CD4-positive, alpha-beta T cell treated with Interleukin-17A for 1 hour (primary cell): ENCODE measurements at regions not wholly inside any gene's neighbourhood (a gene's known extent, or its start where the extent isn't known, plus 50 kb on each side); places are given as distances from the start of the nearest gene placed in this dataset.
A peak's percentile ranks its signal among the peaks of the same experiment; 100 is the strongest.
"Not testable (repeated sequence)": the region's sequence is repeated elsewhere in the genome, so short reads cannot be mapped to it uniquely, and the experiment has no call there.

Source experiments
- DNase-seq: peaks from one replicate; pipeline ENCODE4 v3.0.0-alpha.2; 2020

DNA sequence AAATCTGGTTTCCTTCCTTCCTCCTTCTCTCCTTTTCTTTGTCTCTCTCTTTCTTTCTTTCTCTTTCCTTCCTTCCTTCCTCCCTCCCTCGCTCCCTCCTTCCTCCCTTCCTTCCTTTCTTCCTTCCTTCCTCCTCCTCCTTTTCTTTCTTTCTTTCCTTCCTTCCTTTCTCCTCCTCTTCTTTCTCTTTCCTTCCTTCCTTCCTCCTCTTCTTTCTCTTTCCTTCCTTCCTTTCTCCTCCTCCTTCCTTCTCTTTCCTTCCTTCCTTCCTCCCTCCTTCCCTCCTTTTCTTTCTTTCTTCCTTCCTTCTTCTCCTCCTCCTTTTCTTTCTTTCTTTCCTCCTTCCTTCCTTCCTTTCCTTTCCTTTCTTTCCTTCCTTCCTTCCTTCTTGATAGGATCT is 61.2 kb downstream of the VIP start:
- DNase-seq: no peak

DNA sequence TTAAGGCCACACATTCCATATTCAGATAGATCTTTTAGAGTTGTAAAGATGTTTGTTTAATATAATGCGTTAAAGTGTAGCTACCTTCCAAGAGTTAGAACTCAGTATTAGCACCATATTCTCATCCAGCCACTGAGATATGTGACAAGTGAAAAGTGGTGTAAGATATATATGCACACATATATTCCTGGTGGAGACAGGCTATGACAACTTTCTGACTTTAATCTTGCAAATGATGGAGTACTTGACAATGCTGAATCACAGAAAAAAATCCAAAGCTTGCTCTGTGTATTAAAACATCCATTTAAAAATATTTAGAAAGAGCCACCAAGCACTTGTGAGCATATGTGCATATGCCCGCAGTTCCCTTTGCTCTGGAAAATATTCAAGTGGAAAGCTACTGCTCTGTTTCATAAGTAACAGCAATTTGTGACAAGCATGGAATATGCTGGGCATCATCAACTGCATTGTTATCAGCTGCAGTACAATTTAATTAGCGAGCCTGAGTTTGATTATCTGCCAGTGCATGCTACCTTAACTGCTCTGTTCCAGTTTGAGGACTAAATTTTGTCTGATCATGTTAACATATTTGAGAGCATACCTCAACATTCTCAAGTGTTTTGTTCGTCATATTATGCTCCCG is 64.8 kb downstream of the VIP start:
- DNase-seq: no peak

DNA sequence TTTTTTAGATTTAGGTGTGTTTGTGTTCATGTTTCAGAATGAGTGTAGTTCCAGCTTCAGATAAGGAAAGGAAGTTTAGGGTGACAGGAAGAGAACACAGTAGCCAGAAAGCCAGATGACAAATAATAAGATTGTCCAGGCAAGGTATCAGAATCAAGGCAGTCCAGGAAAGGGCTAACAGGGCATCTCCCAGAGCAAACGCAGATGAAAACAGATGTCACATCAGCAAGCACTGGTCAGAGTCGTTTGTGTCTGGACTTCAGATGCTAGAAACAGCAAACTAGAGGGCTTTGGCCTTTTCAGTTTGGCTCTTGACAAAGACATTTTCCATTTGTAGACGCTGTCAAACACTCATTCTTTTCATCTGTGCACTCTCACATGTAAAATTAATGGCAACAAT is 65.5 kb downstream of the VIP start:
- DNase-seq: no peak

DNA sequence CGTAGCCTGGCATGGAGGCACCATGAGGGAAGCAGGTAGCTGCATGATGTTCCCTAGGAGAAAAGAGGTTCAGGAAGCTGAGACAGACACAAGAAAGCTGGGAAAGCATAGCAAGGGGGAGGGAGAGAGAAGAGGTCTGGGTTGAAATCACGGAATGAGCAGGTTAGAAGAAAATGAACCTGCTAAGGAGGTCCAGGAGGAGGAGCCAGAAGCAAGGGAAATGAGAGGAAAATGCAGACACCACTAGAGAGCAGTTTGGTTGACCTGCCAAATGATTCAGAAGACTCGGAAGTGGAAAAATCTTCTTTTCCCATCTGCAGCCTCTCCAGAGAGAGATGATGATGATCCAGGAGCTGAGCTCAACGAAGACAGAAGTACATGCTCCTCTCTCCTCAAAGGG is 70.9 kb downstream of the VIP start:
- no peak for DNase-seq

DNA sequence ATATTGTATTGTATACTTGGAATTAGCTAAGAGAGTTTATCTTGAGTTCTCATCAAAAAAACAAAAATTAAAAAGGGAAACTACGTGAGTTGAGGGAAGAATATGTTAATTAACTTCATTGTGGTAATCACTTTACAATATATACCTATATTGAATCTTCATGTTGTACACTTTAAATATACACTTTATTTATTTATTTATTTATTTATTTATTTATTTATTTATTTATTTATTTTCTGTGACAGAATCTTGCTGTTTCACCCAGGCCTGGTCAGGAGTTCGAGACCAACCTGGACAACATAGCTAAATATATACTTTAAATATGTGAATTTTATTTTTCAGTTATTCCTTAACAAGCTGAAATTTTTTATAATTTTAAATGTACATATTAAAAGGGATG is 74.1 kb downstream of the VIP start:
- no peak for DNase-seq

DNA sequence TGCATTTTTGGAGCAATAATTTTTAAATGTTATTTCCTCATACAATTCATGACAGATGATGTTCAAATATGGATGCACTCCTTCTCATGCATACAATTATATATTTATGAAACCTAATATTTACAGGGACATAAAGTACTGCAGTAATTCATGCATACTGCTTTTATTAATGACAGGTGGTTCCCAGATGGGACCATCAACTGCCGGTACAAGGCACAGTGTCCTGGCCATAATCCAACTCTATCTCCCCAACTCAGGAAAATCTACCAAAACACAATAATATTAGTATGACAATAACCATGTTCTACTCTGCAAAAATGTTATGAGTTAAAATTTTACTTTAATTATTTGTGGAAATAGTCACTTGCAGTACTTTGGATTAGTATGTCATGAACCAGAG is 77.8 kb downstream of the VIP start:
- DNase-seq: no peak

DNA sequence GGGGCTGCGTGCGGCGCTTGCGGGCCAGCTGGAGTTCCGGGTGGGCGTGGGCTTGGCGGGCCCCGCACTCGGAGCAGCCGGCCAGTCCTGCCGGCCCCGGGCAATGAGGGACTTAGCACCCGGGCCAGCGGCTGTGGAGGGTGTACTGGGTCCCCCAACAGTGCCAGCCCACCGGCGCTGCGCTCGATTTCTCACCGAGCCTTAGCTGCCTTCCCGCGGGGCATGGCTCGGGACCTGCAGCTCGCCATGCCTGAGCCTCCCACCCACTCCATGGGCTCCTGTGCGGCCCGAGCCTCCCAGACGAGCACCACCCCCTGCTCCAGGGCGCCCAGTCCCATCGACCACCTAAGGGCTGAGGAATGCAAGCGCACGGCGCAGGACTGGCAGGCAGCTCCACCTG is 83.8 kb downstream of the VIP start:
- DNase-seq: not testable (repeated sequence)

DNA sequence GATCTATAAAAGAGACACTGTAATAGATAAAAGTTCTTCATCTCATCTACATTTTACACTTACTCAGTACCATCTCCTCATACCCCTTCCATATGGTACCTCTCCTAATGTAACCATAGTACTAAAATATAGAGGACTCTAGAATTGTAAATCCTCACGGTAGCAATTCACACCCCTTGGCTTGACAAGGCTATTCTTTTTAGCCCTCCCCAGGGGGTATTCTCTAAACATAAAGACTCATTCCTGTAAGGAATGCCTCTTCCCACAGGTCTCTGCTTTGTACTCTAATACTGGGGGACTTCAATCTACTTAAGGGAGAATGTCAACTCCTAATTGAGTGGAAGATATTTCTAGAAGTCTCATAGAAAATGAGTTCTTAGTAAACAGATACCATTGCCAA is 85.9 kb downstream of the VIP start:
- no peak for DNase-seq

DNA sequence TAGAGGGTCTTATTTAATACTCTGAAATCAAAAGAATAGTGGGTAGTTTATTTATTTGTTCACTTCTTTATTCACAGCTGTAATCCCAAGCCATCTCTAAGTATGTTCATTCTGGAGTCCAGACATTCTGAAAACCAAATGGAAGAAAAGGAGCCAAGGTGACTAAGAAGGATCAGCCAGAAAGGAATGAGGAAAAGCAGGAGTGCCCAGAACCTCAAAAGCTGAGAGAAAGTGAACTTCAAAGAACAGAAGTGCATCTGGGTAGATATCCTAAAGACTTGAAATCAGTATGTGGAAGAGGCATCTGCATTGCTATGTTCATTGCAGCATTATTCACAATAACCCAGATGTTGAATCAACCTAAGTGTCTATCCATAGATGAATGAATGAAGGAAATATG is 94.8 kb downstream of the VIP start:
- DNase-seq: no peak

DNA sequence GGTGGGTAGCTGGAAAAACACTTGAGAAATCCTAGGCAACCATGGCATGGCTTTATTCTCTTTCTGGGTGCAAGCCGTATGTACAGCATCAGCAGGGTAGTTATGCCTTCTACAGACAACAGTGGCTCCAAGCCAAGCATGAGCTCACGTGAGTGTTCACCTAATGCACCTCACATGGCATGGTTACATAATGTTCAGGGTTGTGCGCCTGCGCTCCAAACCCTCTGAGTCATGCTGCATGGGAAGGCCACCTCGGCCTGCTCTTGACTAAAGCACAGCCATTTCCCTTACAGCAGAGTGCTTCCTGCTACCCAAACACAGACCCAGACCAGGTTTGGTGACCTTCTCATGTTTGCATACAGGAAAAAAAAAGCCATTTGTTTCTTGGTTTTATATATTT is 96.2 kb downstream of the VIP start:
- no peak for DNase-seq

DNA sequence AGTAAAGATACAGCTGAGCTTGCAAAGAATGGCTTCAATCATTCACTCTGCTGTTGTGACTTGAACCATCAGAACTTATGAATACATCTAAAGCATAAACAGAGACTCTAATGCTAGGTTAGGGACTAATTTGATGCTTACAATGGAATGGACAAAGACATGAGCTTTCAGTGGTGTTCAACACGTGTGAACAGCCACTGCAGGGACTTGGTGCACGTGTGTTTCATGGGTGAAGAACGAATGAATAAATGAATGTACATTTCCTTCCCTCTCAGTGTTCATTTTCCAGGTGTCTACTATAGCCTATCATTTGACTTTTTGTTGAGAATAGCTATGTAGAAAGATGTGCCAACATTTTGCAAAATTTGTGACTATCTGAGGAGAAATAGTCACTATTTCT is 98.3 kb downstream of the VIP start:
- DNase-seq: no peak

DNA sequence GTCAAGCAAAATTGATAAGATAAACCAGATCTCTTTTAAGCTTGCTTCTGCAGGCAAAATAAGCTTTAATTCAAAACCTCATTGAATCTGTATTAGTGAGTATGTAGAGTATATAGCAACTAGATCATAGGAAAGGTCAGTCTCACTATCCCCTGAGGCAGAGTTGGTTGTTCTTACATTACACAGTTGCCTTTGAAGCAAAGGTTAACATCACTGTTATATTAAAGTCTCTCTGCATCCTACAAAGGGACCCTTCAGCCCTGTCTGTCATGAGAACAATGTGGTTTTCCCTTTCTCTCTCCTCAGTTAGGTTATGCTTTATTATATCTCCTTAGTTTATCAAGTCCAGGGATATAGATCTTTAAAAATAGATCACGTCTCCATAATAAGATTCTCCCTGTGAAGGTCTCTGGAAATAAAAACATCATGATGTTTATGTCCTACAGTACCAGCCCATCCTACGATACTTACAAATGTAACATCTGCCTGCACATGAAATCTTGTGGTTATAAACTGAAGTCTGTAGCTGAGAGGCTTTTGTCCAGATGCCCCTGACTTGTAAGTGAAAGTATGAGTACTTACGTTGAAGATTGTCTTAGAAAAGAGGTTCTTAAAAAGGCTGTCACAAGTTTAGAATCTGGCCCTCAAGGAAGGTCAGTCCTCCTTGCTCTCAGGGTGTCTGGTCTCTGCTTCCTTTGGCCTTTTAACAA is 103.6 kb downstream of the VIP start:
- no peak for DNase-seq

DNA sequence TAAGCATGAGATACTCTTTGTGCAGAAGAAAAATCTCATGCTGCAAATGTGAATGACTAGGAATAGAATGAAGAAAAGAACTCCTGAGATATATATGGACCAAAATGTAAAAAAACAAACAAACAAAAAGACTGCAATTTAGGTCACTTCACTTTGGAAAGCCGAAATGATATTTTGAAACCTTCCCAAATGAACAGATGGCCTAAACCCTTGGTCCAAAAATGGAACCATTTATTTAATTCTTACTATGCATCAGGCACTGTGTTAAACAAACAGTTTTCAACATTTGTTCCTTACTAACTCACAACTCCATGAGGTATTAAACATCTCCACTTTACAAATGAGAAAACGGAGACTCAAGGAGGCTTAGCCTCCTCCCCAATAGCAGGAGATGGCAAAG is 107.5 kb downstream of the VIP start:
- DNase-seq: no peak

DNA sequence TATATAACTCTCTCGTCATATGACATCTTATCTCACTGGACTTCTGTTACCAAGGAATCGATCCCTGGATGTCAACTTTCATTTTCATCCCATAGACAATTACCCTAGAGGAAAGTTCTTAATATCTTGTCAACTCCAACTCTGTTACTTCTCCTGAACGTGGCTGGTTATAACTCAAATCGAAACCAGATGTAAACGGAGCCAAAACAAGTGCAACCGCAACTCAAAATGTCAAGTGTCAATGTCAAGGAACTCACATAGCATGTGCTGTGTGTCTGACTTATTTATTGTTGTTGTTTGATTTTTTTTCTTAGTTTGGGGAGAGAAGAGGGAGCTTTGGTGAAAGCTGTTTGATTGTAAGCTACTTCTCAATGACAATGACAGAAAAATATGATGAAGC is 108.6 kb downstream of the VIP start:
- no peak for DNase-seq

DNA sequence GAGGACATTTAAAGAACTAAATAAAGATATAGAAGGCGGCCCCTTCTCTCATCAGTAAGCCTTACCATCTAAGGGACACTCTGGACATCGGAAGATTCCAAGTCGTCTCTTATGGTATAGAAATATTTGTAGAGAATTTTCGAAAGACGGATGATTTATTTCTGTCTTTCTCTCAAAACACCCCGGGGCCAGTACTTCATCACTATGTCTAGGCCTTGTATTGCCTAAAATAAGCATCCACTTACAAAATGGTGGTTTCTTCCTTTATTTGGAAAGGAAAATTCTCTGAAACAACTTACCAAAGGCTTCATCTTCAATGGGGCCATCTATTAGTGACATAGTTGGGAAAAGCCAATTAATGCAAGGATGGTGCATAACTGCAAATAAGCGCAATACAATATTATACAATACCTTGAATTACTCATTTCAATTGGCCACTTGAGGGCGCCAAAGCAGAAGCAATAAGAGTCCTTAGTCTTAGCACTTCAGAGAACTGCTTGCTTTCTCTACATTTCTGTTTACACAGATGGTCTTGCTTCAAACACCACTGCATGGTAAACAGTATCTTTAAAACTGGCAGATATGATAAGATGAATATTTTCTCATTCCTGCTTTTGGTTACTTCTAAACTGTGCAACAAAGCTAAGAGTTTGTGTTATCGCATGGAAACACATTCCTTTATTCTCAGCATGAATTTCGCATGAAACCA is 113.2 kb downstream of the VIP start:
- DNase-seq: peak; percentile 68

DNA sequence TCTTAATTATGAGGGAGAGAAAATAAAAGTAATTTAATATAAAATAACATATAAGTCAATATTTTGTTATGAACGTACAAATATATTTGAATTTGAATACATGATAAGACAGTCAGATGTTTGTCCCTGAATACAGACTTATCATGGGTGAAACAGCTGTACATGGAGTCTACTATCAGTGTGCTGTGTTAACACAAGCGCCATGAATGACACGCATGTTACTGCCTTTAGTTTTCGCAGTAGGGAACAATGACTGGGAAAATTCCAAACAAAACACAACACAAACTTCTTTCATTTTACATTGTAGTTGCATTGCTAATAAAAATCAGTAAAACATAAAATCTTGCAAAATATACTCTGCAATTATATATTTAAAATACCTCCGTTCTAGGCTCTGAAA is 108.6 kb downstream of the FBXO5 start:
- no peak for DNase-seq

DNA sequence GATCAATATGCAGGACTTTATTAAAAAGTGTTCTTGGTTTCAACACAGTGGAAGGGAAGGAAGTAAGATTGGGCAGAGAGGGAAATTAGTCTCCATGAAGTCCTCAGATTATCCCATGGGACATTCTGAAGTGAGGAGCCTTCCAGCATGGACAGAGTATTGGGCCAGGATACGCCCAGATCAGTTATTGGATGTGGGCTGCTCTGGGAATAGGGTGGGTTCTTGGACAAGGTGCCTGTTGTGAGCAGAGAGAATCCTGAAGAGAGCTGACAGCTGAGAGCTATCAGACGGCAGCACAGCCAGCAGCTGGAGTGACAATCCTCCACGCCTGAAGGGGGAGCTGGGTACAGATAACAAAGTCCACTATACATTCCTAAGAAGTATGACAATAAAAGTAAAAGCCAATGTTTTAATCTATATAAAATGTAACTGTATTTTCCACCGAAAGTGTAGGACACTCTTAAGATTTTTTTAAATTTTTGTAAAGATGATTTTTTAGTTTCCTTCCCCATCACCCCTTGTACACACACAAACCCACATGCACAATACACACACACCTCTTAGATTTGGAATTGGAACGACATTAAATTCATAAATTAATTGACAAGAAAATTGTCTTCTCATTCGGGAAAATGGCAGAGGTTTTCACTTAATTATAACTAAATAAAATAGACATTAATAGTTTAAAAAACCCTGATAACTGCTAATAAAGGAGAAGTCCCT is 107.8 kb downstream of the FBXO5 start:
- DNase-seq: no peak

DNA sequence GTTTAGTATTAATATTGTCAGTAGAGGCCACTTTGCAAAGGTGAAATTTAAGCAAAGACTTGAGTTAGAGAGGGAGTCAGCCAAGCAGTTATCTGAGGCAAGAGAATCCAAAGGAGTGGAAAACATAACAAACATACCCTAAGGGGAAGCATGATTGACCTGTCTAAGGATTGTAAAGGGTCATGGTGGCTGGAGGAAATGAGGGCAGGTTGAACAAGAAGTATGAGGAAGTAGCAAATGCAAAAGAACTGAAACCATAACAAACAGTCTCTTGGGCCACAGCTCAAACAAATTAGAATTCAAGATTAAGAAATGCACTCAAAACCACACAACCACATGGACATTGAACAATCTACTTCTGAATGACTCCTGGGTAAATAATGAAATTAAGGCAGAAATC is 103.2 kb downstream of the FBXO5 start:
- DNase-seq: no peak

DNA sequence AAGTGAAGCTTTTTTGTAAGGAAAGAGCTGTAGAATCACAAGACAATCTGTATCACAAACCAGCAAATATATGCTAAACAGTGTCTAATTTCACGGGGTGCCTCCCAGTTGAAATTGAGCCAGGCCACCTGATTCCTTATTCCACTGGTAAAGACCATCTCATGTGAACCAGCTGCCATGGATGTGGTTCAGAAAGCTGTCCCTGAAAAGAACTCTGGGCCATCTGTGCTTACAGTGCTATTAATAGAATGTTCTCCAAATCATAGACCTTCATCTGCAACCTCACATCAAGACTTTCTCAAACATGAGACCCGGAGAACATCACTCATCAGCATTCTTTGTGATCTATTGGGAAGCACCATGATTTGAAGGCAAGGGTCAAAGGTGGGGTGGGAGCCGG is 89.7 kb downstream of the FBXO5 start:
- no peak for DNase-seq

DNA sequence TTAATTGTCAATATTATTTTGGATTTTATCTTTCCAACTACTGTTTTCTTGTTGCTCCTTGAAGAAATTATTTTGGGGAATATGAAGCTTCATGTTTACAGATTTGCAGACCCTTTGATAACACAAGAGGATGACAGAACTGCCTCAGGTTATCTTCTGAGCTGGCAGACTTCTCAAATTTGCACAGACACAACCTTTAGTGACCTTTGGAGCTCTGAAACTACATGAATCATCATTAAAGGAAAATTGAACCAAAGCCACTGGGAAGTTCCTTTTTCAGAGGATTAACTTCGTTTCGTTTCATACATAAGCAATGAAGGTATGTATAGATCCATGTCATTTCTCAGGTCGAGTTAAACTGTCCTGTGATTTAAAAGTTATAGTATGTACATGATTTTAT is 85.9 kb downstream of the FBXO5 start:
- DNase-seq: no peak

DNA sequence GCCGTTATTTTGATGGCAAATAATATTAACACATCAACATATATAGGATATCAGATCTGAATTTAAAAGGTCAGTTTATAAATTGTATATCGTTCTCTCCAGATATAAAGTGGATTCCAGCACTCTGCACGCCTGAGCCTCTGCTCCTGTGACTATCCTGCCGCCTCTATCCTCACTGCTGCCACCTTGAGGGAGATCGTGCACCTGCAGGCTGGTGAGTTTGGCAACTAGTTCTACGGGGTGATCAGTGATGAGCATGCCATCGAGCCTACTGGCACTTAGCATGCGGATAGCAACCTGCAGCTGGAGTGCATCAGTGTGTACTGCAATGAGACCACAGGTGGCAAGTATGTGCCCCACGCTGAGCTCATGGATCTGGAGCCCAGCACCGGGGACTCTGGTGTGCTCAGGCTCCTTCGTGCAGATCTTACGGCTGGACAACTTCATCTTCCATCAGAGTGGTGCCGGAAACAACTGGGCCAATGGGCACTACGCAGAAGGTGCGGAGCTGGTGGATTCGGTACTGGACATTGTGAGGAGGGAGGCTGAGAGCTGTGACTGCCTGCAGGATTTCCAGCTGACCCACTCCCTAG is 84.9 kb downstream of the FBXO5 start:
- peak; percentile 56 for DNase-seq

DNA sequence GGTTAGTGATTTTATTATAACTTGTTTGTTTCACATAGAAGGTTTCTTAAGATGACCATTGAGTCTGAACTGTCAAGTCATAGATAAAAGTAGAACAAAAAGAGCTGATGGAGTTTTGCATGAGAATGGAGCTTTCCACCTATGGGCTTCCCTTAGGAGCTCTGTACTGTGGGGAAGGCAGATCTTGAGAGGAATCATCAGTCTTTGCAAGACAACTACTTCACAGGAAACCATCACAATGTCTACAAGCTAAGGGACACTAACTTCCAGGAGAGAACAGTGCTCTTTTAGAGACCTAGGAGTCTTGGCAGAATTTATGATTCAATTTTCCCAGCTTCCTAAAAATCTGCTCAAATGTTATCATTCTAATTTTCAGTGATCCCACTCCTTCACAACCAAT is 78.2 kb downstream of the FBXO5 start:
- no peak for DNase-seq

DNA sequence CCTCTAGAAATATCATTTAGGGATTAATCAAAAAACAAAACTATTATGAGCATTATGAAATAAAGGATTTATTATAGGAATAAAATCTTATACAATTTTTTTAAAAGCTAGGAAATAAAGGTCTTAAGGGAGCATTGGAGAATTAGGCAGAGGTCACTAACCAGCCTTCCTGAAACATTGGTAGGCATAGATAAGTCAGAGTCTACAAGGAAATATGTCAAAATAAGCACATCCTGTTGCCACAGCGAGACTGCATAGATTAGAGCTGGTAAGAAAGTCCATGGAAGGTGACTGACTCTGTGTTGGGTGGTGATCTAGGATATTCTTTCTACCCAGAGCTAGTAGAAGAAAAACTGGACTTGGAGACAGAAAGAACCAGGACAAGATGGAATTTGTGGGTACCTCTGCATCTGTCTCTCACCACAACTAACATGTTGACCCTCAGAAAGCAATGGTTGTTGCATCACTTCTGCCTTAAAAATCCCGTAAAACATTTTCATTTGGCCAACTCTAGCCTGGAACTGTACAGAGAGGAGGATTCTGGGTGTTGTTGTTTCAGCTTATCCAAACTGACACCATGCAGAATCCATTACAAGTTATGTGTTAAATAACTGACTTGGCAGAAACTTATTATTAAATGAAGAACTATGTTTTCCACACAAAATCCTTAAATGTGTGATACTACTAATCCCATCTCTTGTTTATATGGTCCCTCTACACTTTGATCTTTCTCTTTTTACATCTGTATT is 77.1 kb downstream of the FBXO5 start:
- DNase-seq: no peak
